ENCODE measurements at regions not wholly inside any gene's neighbourhood (a gene's known extent, or its start where the extent isn't known, plus 50 kb on each side); places are given as distances from the start of the nearest gene placed in this dataset.

GRCh38 chr10:106111246-106111645 lies 1053.3 kb downstream of the SORCS1 start:
- TF ChIP-seq CTCF (IDR thresholded peaks at IDR 0.05) = no peak
- TF ChIP-seq POLR2A (IDR thresholded peaks at IDR 0.05) = no peak
- no peak overlapping the region for H3K4me3 ChIP-seq
- H3K27me3 ChIP-seq = no peaks in the 10 kb centered on the region
- DNase-seq = no peak
- 38 to 47% (median 43%) methylated on average over 1 of the region's 1 CpG for WGBS, 4 donors
- no peak overlapping the region for H3K27ac ChIP-seq
- H3K9me3 ChIP-seq (replicated peaks in 1 of 3) = no peaks in the 10 kb centered on the region
- H3K4me1 ChIP-seq (replicated peaks in 1 of 2) = no peaks in the 10 kb centered on the region
- no peaks in the 10 kb centered on the region for H3K36me3 ChIP-seq (replicated peaks in 1 of 2)
- intact Hi-C loops (cut with DNase I) = no loop called here

GRCh38 chr10:106107706-106108105 lies 1056.8 kb downstream of the SORCS1 start:
- H3K9me3 ChIP-seq (replicated peaks in 1 of 3) = no peaks in the 10 kb centered on the region
- no peaks in the 10 kb centered on the region for H3K4me1 ChIP-seq (replicated peaks in 1 of 2)
- intact Hi-C loops (cut with DNase I) = no loop called here
- H3K4me3 ChIP-seq = no peak overlapping the region
- no peak overlapping the region for H3K27ac ChIP-seq
- no peaks in the 10 kb centered on the region for H3K36me3 ChIP-seq (replicated peaks in 1 of 2)
- no peaks in the 10 kb centered on the region for H3K27me3 ChIP-seq
- no peak for DNase-seq
- no peak for TF ChIP-seq CTCF (IDR thresholded peaks at IDR 0.05)
- TF ChIP-seq POLR2A (IDR thresholded peaks at IDR 0.05) = no peak

- Histone ChIP-seq H3K9me3 (replicated peaks in 1 of 3) (no peaks in the 10 kb centered on the region), H3K27me3 (no peaks in the 10 kb centered on the region), H3K4me3 (no peak overlapping the region), H3K36me3 (replicated peaks in 1 of 2) (no peaks in the 10 kb centered on the region), H3K4me1 (replicated peaks in 1 of 2) (no peaks in the 10 kb centered on the region), H3K27ac (no peak overlapping the region)
- DNase-seq = no peak
- TF ChIP-seq POLR2A (IDR thresholded peaks at IDR 0.05) = no peak
- TF ChIP-seq CTCF (IDR thresholded peaks at IDR 0.05) = no peak
- 61 to 84% (median 74%) methylated on average over 2 of the region's 2 CpGs for WGBS, 4 donors
- intact Hi-C loops (cut with DNase I) = no loop called here
These were observed 1058.4 kb downstream of the SORCS1 start for GRCh38 chr10:106106114-106106513.

- DNase-seq = no peak
- H3K9me3 ChIP-seq (replicated peaks in 1 of 3) = no peaks in the 10 kb centered on the region
- no peaks in the 10 kb centered on the region for H3K4me1 ChIP-seq (replicated peaks in 1 of 2)
- H3K27ac ChIP-seq = no peak overlapping the region
- no peak overlapping the region for H3K4me3 ChIP-seq
- H3K36me3 ChIP-seq (replicated peaks in 1 of 2) = no peaks in the 10 kb centered on the region
- TF ChIP-seq CTCF (IDR thresholded peaks at IDR 0.05) = no peak
- TF ChIP-seq POLR2A (IDR thresholded peaks at IDR 0.05) = no peak
- no peaks in the 10 kb centered on the region for H3K27me3 ChIP-seq
- intact Hi-C loops (cut with DNase I) = no loop called here
These were observed 1074.7 kb downstream of the SORCS1 start for GRCh38 chr10:106089855-106090254.

Data from adrenal gland (tissue), 9 donors.